ENCODE measurements at regions not wholly inside any gene's neighbourhood (a gene's known extent, or its start where the extent isn't known, plus 50 kb on each side); places are given as distances from the start of the nearest gene placed in this dataset.

GRCh38 chr6:120916844-120917243 lies 417.4 kb downstream of the TBC1D32 start:
- no peak overlapping the region for H3K27ac ChIP-seq (ENCODE audit: extremely low read depth, low read depth, low read length)
- no peaks in the 10 kb centered on the region for H3K9me3 ChIP-seq (ENCODE audit: control insufficient read depth, insufficient read depth, low read depth, low read length)
- POLR2A ChIA-PET, result no interaction called here
- no peak for TF ChIP-seq ZBTB1 (tag by site-specific recombination; IDR thresholded peaks at IDR 0.05)
- TF ChIP-seq TRIM28 (IDR thresholded peaks at IDR 0.05; ENCODE audit: borderline replicate concordance, low read length), result no peak
- no peak for TF ChIP-seq ZNF302 (tag by site-specific recombination; IDR thresholded peaks at IDR 0.05; ENCODE audit: low read depth)
- TF ChIP-seq, protein P1, sequence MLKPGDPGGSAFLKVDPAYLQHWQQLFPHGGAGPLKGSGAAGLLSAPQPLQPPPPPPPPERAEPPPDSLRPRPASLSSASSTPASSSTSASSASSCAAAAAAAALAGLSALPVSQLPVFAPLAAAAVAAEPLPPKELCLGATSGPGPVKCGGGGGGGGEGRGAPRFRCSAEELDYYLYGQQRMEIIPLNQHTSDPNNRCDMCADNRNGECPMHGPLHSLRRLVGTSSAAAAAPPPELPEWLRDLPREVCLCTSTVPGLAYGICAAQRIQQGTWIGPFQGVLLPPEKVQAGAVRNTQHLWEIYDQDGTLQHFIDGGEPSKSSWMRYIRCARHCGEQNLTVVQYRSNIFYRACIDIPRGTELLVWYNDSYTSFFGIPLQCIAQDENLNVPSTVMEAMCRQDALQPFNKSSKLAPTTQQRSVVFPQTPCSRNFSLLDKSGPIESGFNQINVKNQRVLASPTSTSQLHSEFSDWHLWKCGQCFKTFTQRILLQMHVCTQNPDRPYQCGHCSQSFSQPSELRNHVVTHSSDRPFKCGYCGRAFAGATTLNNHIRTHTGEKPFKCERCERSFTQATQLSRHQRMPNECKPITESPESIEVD (tag by site-specific recombination; IDR thresholded peaks at IDR 0.05), result no peak
- TF ChIP-seq EGR2 (tag by site-specific recombination; IDR thresholded peaks at IDR 0.05; ENCODE audit: low read depth), result no peak
- TF ChIP-seq ZNF416 (tag by site-specific recombination; IDR thresholded peaks at IDR 0.05), result no peak
- TF ChIP-seq PRDM2 (tag by site-specific recombination; IDR thresholded peaks at IDR 0.05; ENCODE audit: borderline replicate concordance), result no peak
- TF ChIP-seq ZSCAN5A (tag by site-specific recombination; IDR thresholded peaks at IDR 0.05), result no peak
- no peak for TF ChIP-seq ZNF792 (tag by site-specific recombination; IDR thresholded peaks at IDR 0.05)
- TF ChIP-seq CTCF (tag by site-specific recombination; IDR thresholded peaks at IDR 0.05), result no peak
- TF ChIP-seq ZNF621 (tag by site-specific recombination; IDR thresholded peaks at IDR 0.05), result no peak
- TF ChIP-seq ZNF623 (tag by site-specific recombination; IDR thresholded peaks at IDR 0.05), result no peak
- TF ChIP-seq ZNF521 (tag by site-specific recombination; IDR thresholded peaks at IDR 0.05), result no peak
- TF ChIP-seq ZNF121 (tag by site-specific recombination; IDR thresholded peaks at IDR 0.05), result no peak
- TF ChIP-seq ZFP41 (tag by site-specific recombination; IDR thresholded peaks at IDR 0.05; ENCODE audit: borderline replicate concordance), result no peak
- TF ChIP-seq, protein P2, sequence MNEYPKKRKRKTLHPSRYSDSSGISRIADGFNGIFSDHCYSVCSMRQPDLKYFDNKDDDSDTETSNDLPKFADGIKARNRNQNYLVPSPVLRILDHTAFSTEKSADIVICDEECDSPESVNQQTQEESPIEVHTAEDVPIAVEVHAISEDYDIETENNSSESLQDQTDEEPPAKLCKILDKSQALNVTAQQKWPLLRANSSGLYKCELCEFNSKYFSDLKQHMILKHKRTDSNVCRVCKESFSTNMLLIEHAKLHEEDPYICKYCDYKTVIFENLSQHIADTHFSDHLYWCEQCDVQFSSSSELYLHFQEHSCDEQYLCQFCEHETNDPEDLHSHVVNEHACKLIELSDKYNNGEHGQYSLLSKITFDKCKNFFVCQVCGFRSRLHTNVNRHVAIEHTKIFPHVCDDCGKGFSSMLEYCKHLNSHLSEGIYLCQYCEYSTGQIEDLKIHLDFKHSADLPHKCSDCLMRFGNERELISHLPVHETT (tag by site-specific recombination; IDR thresholded peaks at IDR 0.05), result no peak
- TF ChIP-seq ZNF202 (tag by site-specific recombination; IDR thresholded peaks at IDR 0.05; ENCODE audit: borderline replicate concordance), result no peak
- TF ChIP-seq ZNF426 (tag by site-specific recombination; IDR thresholded peaks at IDR 0.05), result no peak
- H3K4me3 ChIP-seq (ENCODE audit: low read depth, low read length), result no peak overlapping the region
- CTCF ChIA-PET, result interaction anchor here (0.6 kb wide), 1 partner anchor 416 kb away, joined by 3 read pairs; no protein-coding TSS in a partner anchor
- no peaks in the 10 kb centered on the region for H3K36me3 ChIP-seq (ENCODE audit: control insufficient read depth in 2 of 2, insufficient read depth in 1 of 2, low read length in 2 of 2)
- no peaks in the 10 kb centered on the region for H3K4me1 ChIP-seq (ENCODE audit: control insufficient read depth, insufficient read depth, low read length)

Data from HEK293 (cell line).